Prostate gland (tissue), 2 donors: ENCODE measurements at regions not wholly inside any gene's neighbourhood (a gene's known extent, or its start where the extent isn't known, plus 50 kb on each side); places are given as distances from the start of the nearest gene placed in this dataset.

ENCODE experiments used
- POLR2A ChIP-seq: fragments of 450-650 bp; IDR thresholded peaks from one replicate; pipeline ENCODE4 v1.6.1; 2016; ENCODE audit warnings: antibody characterized with exemption, mild to moderate bottlenecking
- TF ChIP-seq, protein P1 (sequence below), 4 experiments: fragments of 200-600 bp in 2 of 4; fragments of 450-650 bp in 2 of 4; sonication (generic) in 2 of 4; IDR thresholded peaks; 1 replicate in 3 of 4; 2 replicates in 1 of 4; pipeline ENCODE4 v1.5.1; 2016 to 2019; ENCODE audit warnings: antibody characterized with exemption in 4 of 4, mild to moderate bottlenecking in 2 of 4, moderate library complexity in 2 of 4

DNA sequence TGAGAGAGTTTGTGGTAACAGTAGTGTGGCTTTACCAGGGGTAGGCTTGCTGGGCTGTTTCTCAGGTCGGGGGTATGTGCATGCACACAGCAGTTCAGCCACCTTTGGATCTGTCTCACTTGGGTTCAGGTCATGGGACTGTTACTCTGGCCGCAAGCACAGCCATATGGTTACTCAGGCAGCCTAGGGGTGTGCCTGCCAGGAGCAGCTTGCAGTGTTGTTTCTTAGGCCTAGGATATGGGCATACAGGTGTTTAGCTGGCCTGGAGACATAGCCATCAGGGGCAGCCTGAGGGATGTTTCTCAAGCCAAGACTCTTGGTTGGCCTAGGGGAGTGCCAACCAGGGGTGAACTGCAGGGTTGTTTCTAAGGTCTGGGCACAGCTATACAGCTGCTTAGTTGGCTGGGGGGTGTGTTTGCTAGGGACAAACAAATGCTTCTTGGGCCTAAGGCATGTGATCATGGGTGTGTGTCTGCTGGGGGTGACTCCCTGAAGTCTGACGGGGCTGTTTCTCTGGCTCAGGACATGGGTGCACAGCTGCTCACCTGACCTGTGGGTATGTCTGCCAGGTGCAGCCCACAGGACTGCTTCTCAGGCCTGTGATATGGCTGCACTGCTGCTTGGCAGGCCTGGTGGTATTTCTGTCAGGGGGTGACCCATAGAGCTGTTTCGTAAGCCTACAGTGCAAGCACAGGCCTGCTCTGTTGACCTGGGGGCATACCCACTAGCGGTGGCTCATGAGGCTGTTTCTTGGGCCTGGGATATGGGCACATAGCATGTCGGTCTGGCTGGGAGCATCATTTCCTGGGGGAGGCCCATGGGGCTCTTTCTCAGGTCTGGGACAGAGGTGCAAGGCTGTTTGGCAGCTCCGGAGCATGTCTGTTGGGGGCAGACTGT lies 168.0 kb upstream of the THRB start:
- TF ChIP-seq, protein P1, sequence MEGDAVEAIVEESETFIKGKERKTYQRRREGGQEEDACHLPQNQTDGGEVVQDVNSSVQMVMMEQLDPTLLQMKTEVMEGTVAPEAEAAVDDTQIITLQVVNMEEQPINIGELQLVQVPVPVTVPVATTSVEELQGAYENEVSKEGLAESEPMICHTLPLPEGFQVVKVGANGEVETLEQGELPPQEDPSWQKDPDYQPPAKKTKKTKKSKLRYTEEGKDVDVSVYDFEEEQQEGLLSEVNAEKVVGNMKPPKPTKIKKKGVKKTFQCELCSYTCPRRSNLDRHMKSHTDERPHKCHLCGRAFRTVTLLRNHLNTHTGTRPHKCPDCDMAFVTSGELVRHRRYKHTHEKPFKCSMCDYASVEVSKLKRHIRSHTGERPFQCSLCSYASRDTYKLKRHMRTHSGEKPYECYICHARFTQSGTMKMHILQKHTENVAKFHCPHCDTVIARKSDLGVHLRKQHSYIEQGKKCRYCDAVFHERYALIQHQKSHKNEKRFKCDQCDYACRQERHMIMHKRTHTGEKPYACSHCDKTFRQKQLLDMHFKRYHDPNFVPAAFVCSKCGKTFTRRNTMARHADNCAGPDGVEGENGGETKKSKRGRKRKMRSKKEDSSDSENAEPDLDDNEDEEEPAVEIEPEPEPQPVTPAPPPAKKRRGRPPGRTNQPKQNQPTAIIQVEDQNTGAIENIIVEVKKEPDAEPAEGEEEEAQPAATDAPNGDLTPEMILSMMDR (IDR thresholded peaks at IDR 0.05), result no peak
- TF ChIP-seq POLR2A, result no peak
